ENCODE measurements at regions not wholly inside any gene's neighbourhood (a gene's known extent, or its start where the extent isn't known, plus 50 kb on each side); places are given as distances from the start of the nearest gene placed in this dataset.

DNA sequence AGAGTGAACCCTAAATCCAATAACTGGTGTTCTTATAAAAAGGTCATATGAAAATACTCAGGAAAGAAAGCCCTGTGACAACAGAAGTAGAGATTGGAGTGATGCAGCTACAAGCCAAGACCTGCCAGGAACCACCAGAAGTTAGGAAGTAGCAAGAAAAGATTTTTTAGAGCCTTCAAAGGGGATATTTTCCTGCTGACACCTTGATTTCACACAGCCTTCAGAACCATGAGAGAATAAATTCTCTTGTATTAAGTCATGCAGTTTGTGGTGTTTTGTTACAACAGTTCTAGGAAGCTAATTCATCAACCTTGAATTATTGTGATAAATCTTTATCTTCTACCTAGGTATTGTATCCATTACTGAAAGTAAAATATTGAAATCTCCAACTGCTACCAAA is 81.0 kb downstream of the HYCC1 start:
- TF ChIP-seq, protein P1, sequence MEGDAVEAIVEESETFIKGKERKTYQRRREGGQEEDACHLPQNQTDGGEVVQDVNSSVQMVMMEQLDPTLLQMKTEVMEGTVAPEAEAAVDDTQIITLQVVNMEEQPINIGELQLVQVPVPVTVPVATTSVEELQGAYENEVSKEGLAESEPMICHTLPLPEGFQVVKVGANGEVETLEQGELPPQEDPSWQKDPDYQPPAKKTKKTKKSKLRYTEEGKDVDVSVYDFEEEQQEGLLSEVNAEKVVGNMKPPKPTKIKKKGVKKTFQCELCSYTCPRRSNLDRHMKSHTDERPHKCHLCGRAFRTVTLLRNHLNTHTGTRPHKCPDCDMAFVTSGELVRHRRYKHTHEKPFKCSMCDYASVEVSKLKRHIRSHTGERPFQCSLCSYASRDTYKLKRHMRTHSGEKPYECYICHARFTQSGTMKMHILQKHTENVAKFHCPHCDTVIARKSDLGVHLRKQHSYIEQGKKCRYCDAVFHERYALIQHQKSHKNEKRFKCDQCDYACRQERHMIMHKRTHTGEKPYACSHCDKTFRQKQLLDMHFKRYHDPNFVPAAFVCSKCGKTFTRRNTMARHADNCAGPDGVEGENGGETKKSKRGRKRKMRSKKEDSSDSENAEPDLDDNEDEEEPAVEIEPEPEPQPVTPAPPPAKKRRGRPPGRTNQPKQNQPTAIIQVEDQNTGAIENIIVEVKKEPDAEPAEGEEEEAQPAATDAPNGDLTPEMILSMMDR (IDR thresholded peaks at IDR 0.05; ENCODE audit: insufficient read depth, low read length, poor library complexity, severe bottlenecking), result no peak
- H3K36me3 ChIP-seq (ENCODE audit: control insufficient read depth, insufficient read depth, low read length), result no peaks in the 10 kb centered on the region
- H3K4me3 ChIP-seq (replicated peaks; ENCODE audit: low read depth, low read length), result no peak overlapping the region
- no peak for DNase-seq (ENCODE audit: extremely low read depth, insufficient read length)
- H3K27me3 ChIP-seq (replicated peaks; ENCODE audit: control insufficient read depth, insufficient read depth, low read length), result no peaks in the 10 kb centered on the region

GRCh38 chr7:22931011-22931410 is 82.9 kb downstream of the HYCC1 start:
- TF ChIP-seq, protein P1 (IDR thresholded peaks at IDR 0.05; ENCODE audit: insufficient read depth, low read length, poor library complexity, severe bottlenecking), result no peak
- DNase-seq (ENCODE audit: extremely low read depth, insufficient read length), result no peak
- no peak overlapping the region for H3K4me3 ChIP-seq (replicated peaks; ENCODE audit: low read depth, low read length)
- H3K36me3 ChIP-seq (ENCODE audit: control insufficient read depth, insufficient read depth, low read length), result no peaks in the 10 kb centered on the region
- no peaks in the 10 kb centered on the region for H3K27me3 ChIP-seq (replicated peaks; ENCODE audit: control insufficient read depth, insufficient read depth, low read length)

DNA sequence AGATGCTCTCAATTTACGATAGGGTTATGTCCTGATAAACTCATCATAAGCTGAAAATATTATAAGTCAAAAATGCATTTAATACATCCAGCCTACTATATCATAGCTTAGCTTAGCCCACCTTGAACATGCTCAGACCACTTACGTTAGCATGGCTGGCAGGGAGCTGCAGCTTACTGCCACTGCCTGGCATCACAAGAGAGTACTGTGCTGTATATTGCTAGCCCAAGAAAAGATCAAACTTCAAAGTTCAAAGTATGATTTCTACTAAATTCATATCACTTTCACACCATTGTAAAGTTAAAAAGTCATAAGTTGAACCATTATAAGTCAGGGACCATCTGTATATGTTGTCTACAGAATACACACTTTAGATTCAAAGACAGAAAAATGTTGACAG is 91.6 kb downstream of the HYCC1 start:
- TF ChIP-seq, protein P1 (IDR thresholded peaks at IDR 0.05; ENCODE audit: insufficient read depth, low read length, poor library complexity, severe bottlenecking), result no peak
- Histone ChIP-seq H3K36me3 (ENCODE audit: control insufficient read depth, insufficient read depth, low read length) (no peaks in the 10 kb centered on the region), H3K4me3 (replicated peaks; ENCODE audit: low read depth, low read length) (no peak overlapping the region), H3K27me3 (replicated peaks; ENCODE audit: control insufficient read depth, insufficient read depth, low read length) (no peaks in the 10 kb centered on the region)
- no peak for DNase-seq (ENCODE audit: extremely low read depth, insufficient read length)

DNA sequence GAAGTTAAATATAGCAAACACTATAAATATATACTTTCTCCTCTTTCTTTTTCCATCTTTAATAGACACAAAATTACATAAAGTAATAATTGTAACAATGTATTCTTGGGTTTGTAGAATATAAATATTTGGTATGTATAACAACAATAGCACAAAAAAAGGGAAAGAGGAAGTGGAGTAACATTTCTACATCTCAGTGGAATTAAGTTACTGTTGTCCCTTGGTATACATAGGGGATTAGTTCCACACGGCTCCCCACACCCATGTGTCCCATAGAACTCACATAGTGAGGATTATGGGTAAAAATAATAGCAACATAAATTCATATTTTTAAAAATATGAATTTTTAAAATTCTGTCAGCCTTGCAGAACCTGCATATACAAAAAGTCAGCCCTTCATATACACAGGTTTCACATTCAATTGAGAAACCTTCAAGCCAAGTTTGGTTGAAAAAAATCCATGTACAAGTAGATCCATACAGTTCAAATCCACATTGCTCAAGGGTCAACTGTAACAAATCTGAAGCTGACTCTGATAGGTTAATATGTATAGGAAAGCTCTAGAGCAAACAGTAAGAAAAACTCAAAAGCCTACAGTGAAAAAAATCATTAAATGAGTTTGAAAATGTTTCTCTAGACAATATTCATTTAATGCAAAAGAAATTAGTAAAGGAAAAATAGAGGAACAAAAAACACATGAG is 92.4 kb downstream of the HYCC1 start:
- TF ChIP-seq, protein P1 (IDR thresholded peaks at IDR 0.05; ENCODE audit: insufficient read depth, low read length, poor library complexity, severe bottlenecking), result no peak

DNA sequence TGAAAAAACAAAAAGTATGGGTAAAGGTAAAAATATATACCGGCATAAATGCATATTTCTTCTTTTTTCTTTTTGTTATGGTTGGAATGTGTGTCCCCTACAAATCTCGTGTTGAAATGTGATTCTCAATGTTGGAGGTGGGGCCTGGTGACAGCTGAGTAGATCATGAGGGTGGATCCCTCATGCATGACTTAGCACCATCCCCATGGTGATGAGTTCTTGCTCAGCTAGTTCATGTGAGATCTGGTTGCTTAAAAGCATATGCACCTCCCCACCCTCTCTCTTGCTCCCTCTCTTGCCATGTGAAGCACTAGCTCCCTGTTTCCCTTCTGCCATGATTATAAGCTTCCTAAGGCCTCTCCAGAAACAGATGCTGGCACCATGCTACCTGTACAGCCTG is 93.3 kb downstream of the HYCC1 start:
- Histone ChIP-seq H3K36me3 (ENCODE audit: control insufficient read depth, insufficient read depth, low read length) (no peaks in the 10 kb centered on the region), H3K4me3 (replicated peaks; ENCODE audit: low read depth, low read length) (no peak overlapping the region), H3K27me3 (replicated peaks; ENCODE audit: control insufficient read depth, insufficient read depth, low read length) (no peaks in the 10 kb centered on the region)
- TF ChIP-seq, protein P1 (IDR thresholded peaks at IDR 0.05; ENCODE audit: insufficient read depth, low read length, poor library complexity, severe bottlenecking), result no peak
- DNase-seq (ENCODE audit: extremely low read depth, insufficient read length), result peak; percentile 3

More for the DNA sequence above, 92.4 kb downstream of the HYCC1 start:
- no peak for DNase-seq (ENCODE audit: extremely low read depth, insufficient read length)
- no peaks in the 10 kb centered on the region for H3K27me3 ChIP-seq (replicated peaks; ENCODE audit: control insufficient read depth, insufficient read depth, low read length)
- no peaks in the 10 kb centered on the region for H3K36me3 ChIP-seq (ENCODE audit: control insufficient read depth, insufficient read depth, low read length)
- H3K4me3 ChIP-seq (replicated peaks; ENCODE audit: low read depth, low read length), result no peak overlapping the region

- no peak for DNase-seq (ENCODE audit: extremely low read depth, insufficient read length)
- no peaks in the 10 kb centered on the region for H3K27me3 ChIP-seq (replicated peaks; ENCODE audit: control insufficient read depth, insufficient read depth, low read length)
- no peaks in the 10 kb centered on the region for H3K36me3 ChIP-seq (ENCODE audit: control insufficient read depth, insufficient read depth, low read length)
These were observed 90.5 kb upstream of the TOMM7 start for GRCh38 chr7:22913158-22913557.

More at GRCh38 chr7:22913158-22913557, 90.5 kb upstream of the TOMM7 start:
- H3K4me3 ChIP-seq (replicated peaks; ENCODE audit: low read depth, low read length), result no peak overlapping the region
- TF ChIP-seq, protein P1 (IDR thresholded peaks at IDR 0.05; ENCODE audit: insufficient read depth, low read length, poor library complexity, severe bottlenecking), result no peak

Measured in GM06990 (cell line).